Stimulated activated CD4-positive, alpha-beta T cell treated with anti-CD3 and anti-CD28 coated beads, Interleukin-4, amount 100 ng/mL, for 48 hours (primary cell): ENCODE measurements at regions not wholly inside any gene's neighbourhood (a gene's known extent, or its start where the extent isn't known, plus 50 kb on each side); places are given as distances from the start of the nearest gene placed in this dataset.
"Not testable (repeated sequence)": the region's sequence is repeated elsewhere in the genome, so short reads cannot be mapped to it uniquely, and the experiment has no call there.

Experiments
- DNase-seq, 2 donors: peaks; one replicate each; pipeline ENCODE4 v3.0.0-alpha.2; 2020; ENCODE audit warnings: low read depth in 2 of 2

GRCh38 chr9:78383130-78383529, 86.2 kb downstream of the PSAT1 start:
- no peak for DNase-seq

- DNase-seq, result no peak
Measured at GRCh38 chr9:78386348-78386747, 89.4 kb downstream of the PSAT1 start.

DNA sequence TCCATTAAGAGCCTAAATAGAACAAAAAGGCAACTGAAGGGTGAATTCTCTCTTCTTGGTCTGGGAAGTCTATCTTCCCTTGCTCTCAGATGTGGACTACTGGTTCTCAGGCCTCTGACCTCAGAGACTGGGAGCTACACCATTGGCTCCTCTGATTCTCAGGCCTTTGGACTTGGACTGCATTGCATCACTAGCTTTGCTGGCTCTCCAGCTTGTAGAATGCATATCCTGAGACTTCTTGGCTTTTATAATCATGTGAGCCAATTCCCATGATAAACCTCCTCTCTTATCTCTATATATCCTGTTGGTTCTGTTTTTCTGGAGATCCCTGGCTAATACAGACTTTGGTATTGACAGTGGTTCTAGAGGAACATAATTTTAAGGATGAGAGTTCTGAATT, 89.8 kb downstream of the PSAT1 start:
- DNase-seq, result no peak

DNA sequence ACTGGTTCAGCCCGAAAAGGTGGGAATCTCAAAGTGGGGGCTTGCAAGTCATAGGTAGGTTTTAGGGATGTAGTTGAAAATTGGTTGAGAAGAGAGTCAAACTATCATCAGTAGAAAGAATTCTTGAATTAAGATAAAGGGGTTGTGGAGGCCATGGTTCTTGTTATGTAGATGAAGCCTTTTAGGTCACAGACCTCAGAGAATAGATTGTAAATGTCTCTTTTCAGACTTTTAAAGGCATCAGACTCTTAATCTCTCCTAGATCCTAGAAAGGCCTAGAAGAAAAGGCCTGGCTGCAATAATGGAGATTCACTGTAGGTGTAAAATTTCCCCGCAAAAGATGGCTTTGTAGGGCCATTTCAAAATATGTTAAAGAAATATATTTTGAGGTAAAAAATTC, 96.4 kb downstream of the PSAT1 start:
- no peak for DNase-seq

- DNase-seq, result no peak
Measured at GRCh38 chr9:78393932-78394331, 97.0 kb downstream of the PSAT1 start.

DNA sequence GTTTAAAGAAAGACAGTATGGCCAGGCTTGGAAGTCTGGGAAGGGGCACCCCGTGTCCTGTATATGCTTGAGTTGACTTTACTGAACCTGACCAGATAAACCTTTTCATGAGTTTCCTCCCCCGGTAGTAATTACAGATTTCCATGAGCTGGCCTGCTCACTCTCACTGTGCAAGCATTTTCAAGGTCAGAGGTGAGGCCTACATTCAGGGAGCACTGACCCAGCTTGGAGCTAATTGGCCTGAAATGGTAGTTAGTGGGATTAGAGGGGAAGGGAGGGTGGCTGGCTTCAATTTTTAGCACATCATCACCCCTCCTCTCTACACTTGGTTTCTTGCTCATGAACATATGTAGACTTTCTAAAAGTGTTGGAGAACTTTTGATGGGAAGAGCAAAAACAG, 99.2 kb downstream of the PSAT1 start:
- DNase-seq, result no peak

DNA sequence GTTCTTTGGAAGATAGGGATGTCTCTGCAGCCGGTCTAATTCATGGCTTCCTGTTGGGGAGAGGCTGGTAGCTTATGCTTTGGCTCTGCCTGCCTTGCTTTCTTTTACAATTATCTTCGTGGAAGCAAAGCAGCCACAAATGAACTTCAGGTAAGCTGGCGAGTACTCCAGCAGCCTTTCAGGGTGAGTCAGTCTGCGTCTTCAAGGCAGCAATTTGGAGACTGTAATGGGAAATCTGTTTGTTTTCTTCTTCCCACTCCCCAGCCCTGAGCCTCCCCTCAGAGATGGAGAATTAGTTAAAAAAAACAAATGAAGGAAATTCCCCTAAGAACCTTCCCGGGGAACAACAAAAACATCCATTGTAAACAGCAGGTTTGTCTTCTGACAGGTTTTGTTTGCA, 100.1 kb downstream of the PSAT1 start:
- no peak for DNase-seq

DNA sequence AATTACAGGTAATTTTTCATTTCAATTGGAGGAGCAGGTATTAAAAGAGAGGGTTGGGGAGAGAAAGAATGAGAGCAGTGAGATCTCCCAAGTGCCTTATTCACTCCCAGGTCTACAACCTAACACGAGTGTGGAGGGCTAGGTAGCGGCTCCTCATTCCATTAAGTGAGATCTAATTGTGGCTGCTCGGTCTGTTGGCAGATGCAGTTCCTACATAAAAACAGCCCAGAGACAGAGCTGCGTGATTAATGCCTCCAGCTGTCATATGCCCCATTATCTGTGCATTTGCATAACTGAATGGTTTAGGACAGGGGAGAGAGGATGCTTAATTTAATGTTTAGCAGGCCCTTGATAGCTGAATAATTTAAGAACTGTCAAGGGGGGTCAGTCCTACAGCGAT, 100.5 kb downstream of the PSAT1 start:
- DNase-seq, result no peak

DNA sequence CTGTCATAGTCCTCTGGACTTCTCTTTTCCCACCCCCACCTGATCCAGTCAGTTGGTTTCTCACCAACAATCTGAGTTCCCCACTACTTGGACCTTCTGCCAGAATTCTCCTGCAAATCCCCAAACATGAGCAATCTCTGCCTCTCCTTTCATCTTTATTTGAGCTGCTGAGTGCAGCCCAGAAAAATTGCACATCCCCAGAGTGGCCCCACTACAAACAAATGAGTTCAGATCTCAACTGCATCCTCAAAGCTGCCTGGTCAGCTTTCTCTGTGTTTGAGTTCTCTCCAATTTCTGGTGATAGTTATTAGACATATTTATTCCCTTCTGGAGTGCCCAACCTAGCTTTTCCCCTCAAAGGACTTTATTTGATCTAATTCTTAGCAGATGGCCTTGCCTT, 102.2 kb downstream of the PSAT1 start:
- no peak for DNase-seq

- DNase-seq, result no peak
Measured at GRCh38 chr9:78400496-78400895, 103.6 kb downstream of the PSAT1 start.

GRCh38 chr9:78405461-78405860, 108.5 kb downstream of the PSAT1 start:
- DNase-seq, result no peak

DNA sequence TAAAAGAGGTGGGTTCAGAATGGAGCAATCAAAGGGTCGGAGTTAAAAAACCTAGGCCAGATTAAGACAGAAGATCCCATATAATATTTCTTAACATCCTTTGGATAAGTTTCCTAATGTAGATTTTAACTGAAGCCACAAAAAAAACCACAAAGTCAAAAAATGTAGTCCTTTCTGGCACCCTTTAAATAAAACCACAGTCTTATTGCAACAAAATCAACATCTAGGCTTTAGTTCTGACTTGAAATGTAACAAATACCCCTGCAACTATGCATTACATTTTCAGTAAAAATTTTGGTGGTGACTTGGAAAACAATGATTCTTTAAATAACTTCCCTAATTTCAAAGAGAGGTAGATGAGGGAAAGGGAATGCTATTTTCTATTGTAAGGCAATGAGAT, 109.2 kb downstream of the PSAT1 start:
- no peak for DNase-seq

DNA sequence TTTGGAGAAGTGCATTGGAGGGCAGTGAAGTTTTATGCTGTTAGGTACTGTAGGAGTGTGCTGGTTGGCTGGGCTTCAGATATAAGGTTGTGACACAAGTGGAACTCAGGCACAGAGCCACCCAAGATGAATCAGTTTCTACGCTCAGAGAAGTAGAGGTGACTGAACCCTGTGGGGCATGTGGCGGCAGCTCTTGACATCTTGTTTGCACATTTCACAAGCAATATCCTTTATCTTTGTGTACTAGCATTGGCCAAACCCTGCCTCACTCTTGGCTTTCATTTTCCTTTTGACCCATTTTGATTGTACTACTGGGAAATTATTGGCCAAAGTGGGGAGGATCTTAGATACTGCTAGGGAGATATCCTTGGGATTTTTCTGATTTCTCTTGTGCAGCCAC, 110.0 kb downstream of the PSAT1 start:
- DNase-seq, result no peak

DNA sequence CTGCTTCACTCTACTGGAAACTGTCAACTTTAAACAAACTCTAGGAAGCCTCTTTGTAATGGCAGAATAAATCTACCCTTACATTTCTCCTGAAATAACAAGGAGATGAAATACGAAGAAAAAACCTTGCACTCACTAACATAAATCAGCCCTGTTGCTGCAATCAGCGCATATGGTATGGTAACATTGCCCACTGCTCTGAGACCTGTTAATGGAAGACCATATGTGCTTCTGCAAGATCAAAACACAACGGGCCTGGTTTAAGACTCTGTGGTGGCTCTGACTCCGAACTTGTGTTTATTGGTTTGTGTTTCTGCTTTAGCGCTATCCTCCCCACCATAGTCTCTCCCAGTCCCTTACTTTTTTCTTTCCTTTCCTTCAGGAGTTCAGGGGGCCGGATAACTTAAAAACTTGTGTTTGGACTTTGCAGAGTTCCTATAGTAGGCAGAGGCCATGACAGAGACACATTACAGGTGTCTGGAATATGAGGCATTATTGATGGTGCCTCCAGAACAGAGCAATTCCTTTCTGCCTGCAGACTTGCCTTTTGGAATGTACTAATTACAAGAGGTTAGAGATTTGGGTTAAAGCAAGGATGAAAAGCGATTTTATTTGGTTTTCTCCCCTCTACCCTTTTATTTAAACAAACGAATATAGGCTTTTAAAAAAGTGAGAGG, 110.8 kb downstream of the PSAT1 start:
- DNase-seq, result no peak

GRCh38 chr9:78408388-78408787, 111.5 kb downstream of the PSAT1 start:
- no peak for DNase-seq

GRCh38 chr9:78409928-78410510, 113.1 kb downstream of the PSAT1 start:
- not testable (repeated sequence) for DNase-seq

DNA sequence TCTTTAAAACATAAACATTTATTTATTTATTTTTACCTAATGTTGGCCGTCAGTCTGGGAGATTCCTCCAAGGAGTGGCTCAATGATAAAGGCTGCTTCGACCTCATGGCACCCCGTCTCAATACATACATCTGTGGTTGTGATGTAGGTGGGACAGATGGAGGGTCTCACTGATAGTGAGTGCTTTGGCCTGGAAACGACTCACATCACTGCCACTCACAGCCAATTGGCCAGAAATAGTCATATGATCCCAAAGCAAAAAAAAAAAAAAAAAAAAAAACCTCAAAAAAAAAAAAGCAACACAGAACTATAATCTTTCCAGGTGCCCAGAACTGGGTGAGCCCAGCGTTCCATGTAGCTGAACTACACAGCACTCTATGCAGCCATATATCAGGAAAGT, 125.4 kb downstream of the PSAT1 start:
- DNase-seq, result no peak

DNA sequence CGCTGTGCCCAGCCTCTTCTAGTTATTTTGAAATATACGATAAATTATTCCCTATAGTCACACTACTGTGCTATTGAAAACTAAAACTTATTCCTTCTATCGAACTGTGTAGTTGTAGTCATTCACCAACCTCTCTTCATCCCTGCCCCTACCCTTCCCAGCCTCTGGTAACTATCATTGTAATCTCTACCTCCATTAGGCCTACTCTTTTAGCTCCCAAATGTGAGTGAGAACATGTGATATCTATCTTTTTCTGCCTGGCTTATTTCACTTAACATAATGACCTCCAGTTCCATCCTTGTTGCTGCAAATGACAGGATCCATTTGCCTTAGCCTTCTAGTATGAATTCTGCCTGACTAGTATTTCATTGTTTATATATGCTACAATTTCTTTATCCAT, 127.4 kb downstream of the PSAT1 start:
- DNase-seq, result no peak

DNA sequence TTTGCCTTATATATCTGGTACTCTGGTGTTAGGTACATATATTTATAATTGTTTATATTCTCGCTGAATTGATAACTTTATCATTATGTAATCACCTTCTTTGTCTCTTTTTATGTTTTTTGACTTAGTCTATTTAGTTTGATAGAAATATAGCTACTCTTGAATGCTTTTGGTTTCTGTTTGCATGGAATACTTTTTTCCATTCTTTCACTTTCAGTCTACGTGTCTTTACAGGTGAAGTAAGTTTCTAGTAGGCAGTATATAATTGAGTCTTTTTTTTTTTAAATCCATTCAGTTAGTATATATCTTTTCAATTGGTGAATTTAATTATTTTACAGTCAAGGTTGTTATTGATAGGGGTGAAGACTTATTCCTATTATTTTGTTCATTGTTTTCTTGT, 131.7 kb downstream of the PSAT1 start:
- DNase-seq, result no peak

DNA sequence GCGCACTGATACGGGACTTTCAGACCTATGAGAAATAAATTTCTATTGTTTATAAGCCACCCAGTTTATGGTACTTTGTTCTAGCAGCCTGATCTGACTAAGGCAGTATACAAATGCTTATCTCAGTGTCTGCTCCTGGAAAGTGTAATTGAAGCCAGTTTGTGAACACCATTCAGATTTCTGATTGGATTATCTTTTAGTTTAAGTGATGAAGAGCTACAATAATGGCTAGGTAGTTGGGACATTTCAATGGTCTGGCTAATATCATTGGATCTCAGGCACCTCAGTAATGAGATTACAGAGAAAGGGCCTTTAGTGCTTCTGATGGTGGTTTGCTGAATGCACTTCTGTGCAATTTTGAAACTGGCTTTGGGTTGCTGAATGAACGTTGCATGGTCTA, 133.5 kb downstream of the PSAT1 start:
- DNase-seq, result no peak

DNA sequence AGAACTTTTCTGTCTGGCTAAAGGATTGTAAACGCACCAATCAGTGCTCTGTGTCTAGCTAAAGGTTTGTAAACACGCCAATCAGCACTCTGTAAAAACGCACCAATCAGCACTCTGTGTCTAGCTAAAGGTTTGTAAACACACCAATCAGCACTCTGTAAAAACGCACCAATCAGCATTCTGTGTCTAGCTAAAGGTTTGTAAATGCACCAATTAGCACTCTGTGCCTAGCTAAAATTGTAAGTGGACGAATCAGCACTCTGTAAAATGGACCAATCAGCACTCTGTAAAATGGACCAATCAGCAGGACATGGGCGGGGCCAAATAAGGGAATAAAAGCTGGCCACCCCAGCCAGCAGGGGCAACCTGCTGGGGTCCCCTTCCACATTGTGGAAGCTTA, 134.1 kb downstream of the PSAT1 start:
- DNase-seq, result not testable (repeated sequence)

DNA sequence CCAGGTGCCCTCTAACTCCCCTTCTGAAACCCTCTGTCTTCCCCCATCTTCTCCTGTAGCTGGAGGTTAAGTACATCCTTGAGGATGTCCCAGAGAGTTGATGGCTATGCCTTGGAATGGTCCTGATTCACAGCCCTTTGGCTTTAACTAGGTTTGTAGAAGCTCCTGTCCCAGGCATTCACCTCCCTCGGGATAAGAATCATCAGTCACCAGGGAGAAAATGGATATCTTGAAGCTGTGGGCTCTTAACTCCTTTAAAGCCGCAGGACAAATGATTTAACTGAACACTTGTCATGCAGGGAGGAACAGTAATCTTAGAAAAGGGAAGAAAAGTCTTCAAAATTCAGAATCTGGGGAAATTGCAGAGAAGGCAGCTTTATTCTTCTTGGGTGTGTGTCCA, 139.9 kb downstream of the PSAT1 start:
- DNase-seq, result no peak

DNA sequence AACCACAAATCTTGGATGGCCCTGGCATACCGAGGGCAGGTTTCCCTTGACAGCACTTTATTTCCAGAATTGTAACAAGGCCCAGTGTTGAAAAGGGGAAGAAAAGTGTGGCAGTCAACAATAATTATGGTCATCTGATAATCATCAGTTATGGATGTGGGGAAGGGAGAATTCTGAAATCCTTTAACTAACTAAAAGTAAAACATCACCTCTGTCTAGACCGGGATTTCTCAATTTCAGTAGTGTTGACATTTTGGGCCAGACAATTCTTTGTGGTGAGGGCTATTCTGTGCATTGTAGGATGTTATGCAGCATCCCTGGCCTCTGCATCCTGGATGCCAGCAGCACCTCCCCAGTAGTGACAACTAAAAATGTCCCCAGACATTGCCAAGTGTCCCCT, 140.4 kb downstream of the PSAT1 start:
- DNase-seq, result no peak

DNA sequence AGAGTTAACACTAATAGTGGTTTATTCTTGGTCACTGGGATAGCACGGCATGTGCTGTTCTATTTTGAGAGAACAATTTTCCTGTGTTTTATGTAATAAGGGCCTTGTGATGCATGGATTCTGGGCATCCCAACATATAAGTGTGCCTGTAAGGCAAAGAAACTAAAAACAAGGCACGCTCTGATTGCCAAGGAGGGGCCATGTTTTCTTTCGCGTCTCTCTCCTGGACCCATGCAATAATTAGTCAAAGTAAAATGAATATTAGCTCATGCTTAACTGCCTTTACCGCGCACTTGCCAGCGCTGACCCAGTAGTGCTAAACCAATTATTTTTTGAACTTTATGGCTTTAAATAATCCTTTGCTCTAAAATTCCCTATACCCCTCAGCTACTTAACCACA, 140.9 kb downstream of the PSAT1 start:
- DNase-seq, result no peak
